Suprapubic skin (tissue), 4 donors: ENCODE measurements at regions not wholly inside any gene's neighbourhood (a gene's known extent, or its start where the extent isn't known, plus 50 kb on each side); places are given as distances from the start of the nearest gene placed in this dataset.

Source experiments
- EP300 ChIP-seq: sonication (generic); formaldehyde crosslinking; IDR thresholded peaks from one replicate; pipeline ENCODE4 v1.6.1; 2017; ENCODE audit warnings: antibody characterized with exemption
- POLR2A ChIP-seq, 2 donors: fragments of 450-650 bp; IDR thresholded peaks; one replicate each; pipeline ENCODE4 v1.6.1; 2017; ENCODE audit warnings: antibody characterized with exemption in 2 of 2, mild to moderate bottlenecking in 2 of 2, moderate library complexity in 2 of 2
- POLR2AphosphoS5 ChIP-seq, 3 donors: sonication (generic); formaldehyde crosslinking; IDR thresholded peaks; one replicate each; pipeline ENCODE4 v1.6.1; 2017; ENCODE audit warnings: antibody characterized with exemption in 3 of 3
- TF ChIP-seq, protein P1 (sequence below), 2 donors: fragments of 200-600 bp in 1 of 2; fragments of 450-650 bp in 1 of 2; sonication (generic) in 1 of 2; IDR thresholded peaks; one replicate each; pipeline ENCODE4 v1.5.1; 2016 to 2019; ENCODE audit warnings: antibody characterized with exemption in 2 of 2, mild to moderate bottlenecking in 1 of 2, moderate library complexity in 1 of 2

DNA sequence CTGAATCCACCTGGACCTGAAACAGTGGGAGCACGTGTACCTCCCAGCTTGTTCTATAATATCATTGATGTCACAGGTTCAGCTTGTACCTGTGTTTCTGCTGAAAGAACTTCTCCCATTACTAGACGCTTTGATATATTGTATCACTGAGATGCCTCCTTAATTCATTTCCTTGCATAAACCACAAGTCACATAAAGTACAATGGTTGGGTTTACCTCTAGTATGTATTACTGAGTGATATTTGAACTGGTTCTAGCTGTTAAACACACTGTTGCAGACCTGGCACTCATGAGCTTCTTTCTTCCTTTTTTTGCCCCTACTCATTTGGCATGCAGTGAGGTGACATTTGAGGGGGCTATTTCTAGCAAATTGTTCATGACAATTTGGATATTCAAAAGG is 106.6 kb upstream of the KLF14 start:
- TF ChIP-seq, protein P1, sequence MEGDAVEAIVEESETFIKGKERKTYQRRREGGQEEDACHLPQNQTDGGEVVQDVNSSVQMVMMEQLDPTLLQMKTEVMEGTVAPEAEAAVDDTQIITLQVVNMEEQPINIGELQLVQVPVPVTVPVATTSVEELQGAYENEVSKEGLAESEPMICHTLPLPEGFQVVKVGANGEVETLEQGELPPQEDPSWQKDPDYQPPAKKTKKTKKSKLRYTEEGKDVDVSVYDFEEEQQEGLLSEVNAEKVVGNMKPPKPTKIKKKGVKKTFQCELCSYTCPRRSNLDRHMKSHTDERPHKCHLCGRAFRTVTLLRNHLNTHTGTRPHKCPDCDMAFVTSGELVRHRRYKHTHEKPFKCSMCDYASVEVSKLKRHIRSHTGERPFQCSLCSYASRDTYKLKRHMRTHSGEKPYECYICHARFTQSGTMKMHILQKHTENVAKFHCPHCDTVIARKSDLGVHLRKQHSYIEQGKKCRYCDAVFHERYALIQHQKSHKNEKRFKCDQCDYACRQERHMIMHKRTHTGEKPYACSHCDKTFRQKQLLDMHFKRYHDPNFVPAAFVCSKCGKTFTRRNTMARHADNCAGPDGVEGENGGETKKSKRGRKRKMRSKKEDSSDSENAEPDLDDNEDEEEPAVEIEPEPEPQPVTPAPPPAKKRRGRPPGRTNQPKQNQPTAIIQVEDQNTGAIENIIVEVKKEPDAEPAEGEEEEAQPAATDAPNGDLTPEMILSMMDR (IDR thresholded peaks at IDR 0.05): no peak
- TF ChIP-seq EP300: no peak
- TF ChIP-seq POLR2A (IDR thresholded peaks at IDR 0.05): no peak
- no peak for TF ChIP-seq POLR2AphosphoS5 (IDR thresholded peaks at IDR 0.05)
